Fibroblast of skin of abdomen (primary cell): ENCODE measurements at regions not wholly inside any gene's neighbourhood (a gene's known extent, or its start where the extent isn't known, plus 50 kb on each side); places are given as distances from the start of the nearest gene placed in this dataset.
"Not testable (repeated sequence)": the region's sequence is repeated elsewhere in the genome, so short reads cannot be mapped to it uniquely, and the experiment has no call there.

Experiments used
- DNase-seq: peaks from one replicate; pipeline ENCODE4 v3.0.0-alpha.2; 2013

GRCh38 chr2:49664827-49665226, 510.5 kb upstream of the FSHR start:
- no peak for DNase-seq

- DNase-seq: no peak
Measured at GRCh38 chr2:49661809-49662208, 507.5 kb upstream of the FSHR start.

- DNase-seq: no peak
Measured at GRCh38 chr2:49656853-49657252, 502.5 kb upstream of the FSHR start.

- no peak for DNase-seq
Measured at GRCh38 chr2:49643149-49643548, 488.8 kb upstream of the FSHR start.

GRCh38 chr2:49640630-49641029, 486.3 kb upstream of the FSHR start:
- DNase-seq: no peak

GRCh38 chr2:49621016-49621415, 466.7 kb upstream of the FSHR start:
- DNase-seq: no peak

GRCh38 chr2:49619804-49620203, 465.5 kb upstream of the FSHR start:
- no peak for DNase-seq

- no peak for DNase-seq
Measured at GRCh38 chr2:49618491-49618890, 464.2 kb upstream of the FSHR start.

GRCh38 chr2:49616800-49617199, 462.5 kb upstream of the FSHR start:
- DNase-seq: peak; percentile 21

- DNase-seq: not testable (repeated sequence)
Measured at GRCh38 chr2:49611796-49612195, 457.5 kb upstream of the FSHR start.

GRCh38 chr2:49600524-49600923, 446.2 kb upstream of the FSHR start:
- no peak for DNase-seq

- DNase-seq: no peak
Measured at GRCh38 chr2:49598231-49598630, 443.9 kb upstream of the FSHR start.

- DNase-seq: no peak
Measured at GRCh38 chr2:49585921-49586320, 431.6 kb upstream of the FSHR start.

- DNase-seq: peak; percentile 79
Measured at GRCh38 chr2:49582946-49583345, 428.6 kb upstream of the FSHR start.

- no peak for DNase-seq
Measured at GRCh38 chr2:49577041-49577440, 422.7 kb upstream of the FSHR start.

GRCh38 chr2:49569176-49569575, 414.9 kb upstream of the FSHR start:
- DNase-seq: peak; percentile 58

- DNase-seq: no peak
Measured at GRCh38 chr2:49567811-49568600, 413.7 kb upstream of the FSHR start.

- no peak for DNase-seq
Measured at GRCh38 chr2:49567021-49567420, 412.7 kb upstream of the FSHR start.

GRCh38 chr2:49553658-49554057, 399.3 kb upstream of the FSHR start:
- DNase-seq: no peak

GRCh38 chr2:49532702-49533101, 378.4 kb upstream of the FSHR start:
- no peak for DNase-seq

- DNase-seq: no peak
Measured at GRCh38 chr2:49515996-49516782, 361.9 kb upstream of the FSHR start.

GRCh38 chr2:49514201-49514600, 359.9 kb upstream of the FSHR start:
- DNase-seq: no peak

- no peak for DNase-seq
Measured at GRCh38 chr2:49490710-49491109, 336.4 kb upstream of the FSHR start.

- DNase-seq: no peak
Measured at GRCh38 chr2:49487139-49487538, 332.8 kb upstream of the FSHR start.
